ENCODE measurements at regions not wholly inside any gene's neighbourhood (a gene's known extent, or its start where the extent isn't known, plus 50 kb on each side); places are given as distances from the start of the nearest gene placed in this dataset.
A peak's percentile ranks its signal among the peaks of the same experiment; 100 is the strongest.
"Not testable (repeated sequence)": the region's sequence is repeated elsewhere in the genome, so short reads cannot be mapped to it uniquely, and the experiment has no call there.

- no peak for TF ChIP-seq POLR2A (IDR thresholded peaks at IDR 0.05; ENCODE audit: extremely low read depth, insufficient read length)
- no peak for TF ChIP-seq MYC (IDR thresholded peaks at IDR 0.05; ENCODE audit: low read depth, low read length)
- TF ChIP-seq MAX (IDR thresholded peaks at IDR 0.05; ENCODE audit: low read depth, low read length): no peak
- TF ChIP-seq CTCF (IDR thresholded peaks at IDR 0.05; ENCODE audit: low read depth, low read length): no peak
- DNase-seq (ENCODE audit: low read depth): no peak
- H3K4me3 ChIP-seq (ENCODE audit: low read depth, low read length): no peak overlapping the region
These were observed 96.1 kb downstream of the SHANK2 start for GRCh38 chr11:71156301-71156700.

- TF ChIP-seq MAX (IDR thresholded peaks at IDR 0.05; ENCODE audit: low read depth, low read length): no peak
- no peak for TF ChIP-seq CTCF (IDR thresholded peaks at IDR 0.05; ENCODE audit: low read depth, low read length)
- TF ChIP-seq MYC (IDR thresholded peaks at IDR 0.05; ENCODE audit: low read depth, low read length): no peak
- TF ChIP-seq POLR2A (IDR thresholded peaks at IDR 0.05; ENCODE audit: extremely low read depth, insufficient read length): no peak
- DNase-seq (ENCODE audit: low read depth): no peak
- no peak overlapping the region for H3K4me3 ChIP-seq (ENCODE audit: low read depth, low read length)
These were observed 96.5 kb downstream of the SHANK2 start for GRCh38 chr11:71155846-71156245.

- no peak overlapping the region for H3K4me3 ChIP-seq (ENCODE audit: low read depth, low read length)
- TF ChIP-seq MYC (IDR thresholded peaks at IDR 0.05; ENCODE audit: low read depth, low read length) (no peak), POLR2A (IDR thresholded peaks at IDR 0.05; ENCODE audit: extremely low read depth, insufficient read length) (no peak), CTCF (IDR thresholded peaks at IDR 0.05; ENCODE audit: low read depth, low read length) (no peak), MAX (IDR thresholded peaks at IDR 0.05; ENCODE audit: low read depth, low read length) (no peak)
- no peak for DNase-seq (ENCODE audit: low read depth)
These were observed 98.0 kb downstream of the SHANK2 start for GRCh38 chr11:71154261-71154805.

GRCh38 chr11:71153005-71153390 lies 99.4 kb downstream of the SHANK2 start:
- H3K4me3 ChIP-seq (ENCODE audit: low read depth, low read length): no peak overlapping the region
- TF ChIP-seq MYC (IDR thresholded peaks at IDR 0.05; ENCODE audit: low read depth, low read length): no peak
- no peak for TF ChIP-seq CTCF (IDR thresholded peaks at IDR 0.05; ENCODE audit: low read depth, low read length)
- no peak for TF ChIP-seq MAX (IDR thresholded peaks at IDR 0.05; ENCODE audit: low read depth, low read length)
- no peak for TF ChIP-seq POLR2A (IDR thresholded peaks at IDR 0.05; ENCODE audit: extremely low read depth, insufficient read length)
- DNase-seq (ENCODE audit: low read depth): peak; percentile 44

GRCh38 chr11:71152312-71153004 lies 99.9 kb downstream of the SHANK2 start:
- not testable (repeated sequence) for H3K4me3 ChIP-seq (ENCODE audit: low read depth, low read length)

GRCh38 chr11:71151561-71151960 lies 100.8 kb downstream of the SHANK2 start:
- DNase-seq (ENCODE audit: low read depth): no peak
- no peak for TF ChIP-seq MAX (IDR thresholded peaks at IDR 0.05; ENCODE audit: low read depth, low read length)
- TF ChIP-seq CTCF (IDR thresholded peaks at IDR 0.05; ENCODE audit: low read depth, low read length): no peak
- TF ChIP-seq MYC (IDR thresholded peaks at IDR 0.05; ENCODE audit: low read depth, low read length): no peak
- no peak overlapping the region for H3K4me3 ChIP-seq (ENCODE audit: low read depth, low read length)

More at GRCh38 chr11:71152312-71153004, 99.9 kb downstream of the SHANK2 start:
- DNase-seq (ENCODE audit: low read depth): not testable (repeated sequence)

Measured in NB4 (cell line).